Right lobe of liver (tissue), 6 donors: ENCODE measurements at regions not wholly inside any gene's neighbourhood (a gene's known extent, or its start where the extent isn't known, plus 50 kb on each side); places are given as distances from the start of the nearest gene placed in this dataset.

Experiments
- ATAC-seq, 4 donors: fragments of 200-7000 bp; cut with Tn5 transposase; one replicate each; pipeline ENCODE4 v1.9.1; 2020; ENCODE audit warnings: mild to moderate bottlenecking in 4 of 4, moderate library complexity in 4 of 4
- DNase-seq, 3 donors: peaks; one replicate each; pipeline ENCODE4 v3.0.0-alpha.2; 2020
- H3K27ac ChIP-seq, 3 donors: fragments of 200-600 bp; one replicate each; pipeline ENCODE4 v1.8.0; 2022
- H3K27me3 ChIP-seq, 2 donors: fragments of 200-600 bp; one replicate each; pipeline ENCODE4 v1.8.0; 2022
- H3K36me3 ChIP-seq, 4 donors: fragments of 200-600 bp; sonication (generic) in 1 of 4; one replicate each; pipeline versions ENCODE4 v1.5.1 to v1.8.0; 2017 to 2022; ENCODE audit warnings: control low read depth in 1 of 4
- H3K4me1 ChIP-seq, 4 donors: fragments of 200-600 bp; sonication (generic) in 1 of 4; one replicate each; pipeline versions ENCODE4 v1.5.1 to v1.8.0; 2017 to 2022; ENCODE audit warnings: control low read depth in 1 of 4
- H3K4me3 ChIP-seq, 3 donors: fragments of 200-600 bp; one replicate each; pipeline ENCODE4 v1.8.0; 2022
- H3K9me3 ChIP-seq, 4 donors: fragments of 200-600 bp; sonication (generic) in 1 of 4; one replicate each; pipeline versions ENCODE4 v1.5.1 to v1.8.0; 2017 to 2022; ENCODE audit warnings: control low read depth in 1 of 4
- POLR2A ChIP-seq: fragments of 450-650 bp; IDR thresholded peaks from one replicate; pipeline ENCODE4 v1.6.1; 2017; ENCODE audit warnings: antibody characterized with exemption, mild to moderate bottlenecking
- WGBS: methylation state at CpG from one replicate; pipeline ENCODE4 v1.1.6; 2018; ENCODE audit warnings: low coverage, low lambda C conversion rate; ENCODE audit not compliant: insufficient coverage; ENCODE audit errors: missing lambda C conversion rate; 5-methylcytosine and 5-hydroxymethylcytosine counted together
- intact Hi-C, 2 donors: fragments of 100-400 bp; cut with DNase I; formaldehyde crosslinking; loops; one replicate each; pipeline versions ENCODE4 v1.11.2 to v1.14.1; 2022
- TF ChIP-seq, protein P1 (sequence below), 4 donors: fragments of 200-600 bp in 3 of 4; fragments of 450-650 bp in 1 of 4; IDR thresholded peaks; one replicate each; pipeline versions ENCODE4 v1.5.1 to v1.8.0; 2016 to 2022; ENCODE audit warnings: antibody characterized with exemption in 4 of 4, mild to moderate bottlenecking in 2 of 4
- donor health status: DM: no; HTN: yes; CAD: no.
- donor health status: DM: no; HTN: no; CAD: no.
- donor health status: DM: no; HTN: no; CAD: no.
- donor health status: DM: no; HTN: yes; CAD: no.
- donor health status: DM: no; HTN: yes; CAD: no.

DNA sequence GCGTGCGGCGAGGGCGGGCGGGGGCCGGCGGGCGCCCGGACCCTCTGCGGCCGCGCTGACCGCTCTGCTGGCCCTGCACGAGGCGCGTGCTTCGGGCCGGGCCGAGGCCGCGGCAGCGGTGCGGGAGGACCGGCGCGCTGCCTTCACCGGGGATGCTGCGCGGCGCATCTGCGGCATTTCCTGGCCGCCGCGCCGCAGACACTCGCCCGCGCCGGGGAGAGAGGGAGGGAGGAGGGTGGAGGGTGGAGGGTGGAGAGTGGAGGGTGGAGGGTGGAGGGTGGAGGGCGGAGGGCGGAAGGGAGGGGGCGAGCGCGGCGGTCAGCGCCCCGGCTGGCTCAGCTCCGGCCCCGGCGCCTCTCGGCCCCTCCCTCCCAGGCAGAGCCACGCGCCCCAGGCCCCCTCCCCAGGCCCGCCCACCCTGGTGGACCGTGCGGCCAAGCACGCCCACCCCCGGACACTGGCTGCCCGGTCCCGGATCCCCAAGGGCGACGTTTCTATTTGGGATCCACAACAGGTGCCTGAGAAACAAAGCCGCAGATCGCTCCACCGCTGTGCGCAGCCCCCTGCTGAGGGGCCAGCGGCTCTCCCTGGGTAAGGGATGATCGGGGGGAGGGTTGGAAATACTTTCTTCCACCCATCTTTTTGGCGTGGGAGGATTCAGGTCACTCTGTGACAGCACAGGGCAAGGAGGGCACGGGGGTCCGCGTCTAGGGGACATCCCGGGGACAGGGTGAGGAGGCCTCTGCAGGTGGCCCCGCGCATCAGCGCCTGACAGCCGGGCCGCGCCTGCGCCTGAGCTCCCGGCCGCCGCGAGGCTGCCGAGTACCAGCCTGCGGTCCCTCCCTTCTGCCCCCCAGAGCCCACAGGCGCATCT is 111.2 kb upstream of the BEND6 start:
- H3K4me3 ChIP-seq: peak overlapping the region; percentile 25 to 51 (median 39)
- peak overlapping the region in 2 of 3 donors; percentile 3 to 36 for H3K27ac ChIP-seq
- intact Hi-C loops: no loop called here

DNA sequence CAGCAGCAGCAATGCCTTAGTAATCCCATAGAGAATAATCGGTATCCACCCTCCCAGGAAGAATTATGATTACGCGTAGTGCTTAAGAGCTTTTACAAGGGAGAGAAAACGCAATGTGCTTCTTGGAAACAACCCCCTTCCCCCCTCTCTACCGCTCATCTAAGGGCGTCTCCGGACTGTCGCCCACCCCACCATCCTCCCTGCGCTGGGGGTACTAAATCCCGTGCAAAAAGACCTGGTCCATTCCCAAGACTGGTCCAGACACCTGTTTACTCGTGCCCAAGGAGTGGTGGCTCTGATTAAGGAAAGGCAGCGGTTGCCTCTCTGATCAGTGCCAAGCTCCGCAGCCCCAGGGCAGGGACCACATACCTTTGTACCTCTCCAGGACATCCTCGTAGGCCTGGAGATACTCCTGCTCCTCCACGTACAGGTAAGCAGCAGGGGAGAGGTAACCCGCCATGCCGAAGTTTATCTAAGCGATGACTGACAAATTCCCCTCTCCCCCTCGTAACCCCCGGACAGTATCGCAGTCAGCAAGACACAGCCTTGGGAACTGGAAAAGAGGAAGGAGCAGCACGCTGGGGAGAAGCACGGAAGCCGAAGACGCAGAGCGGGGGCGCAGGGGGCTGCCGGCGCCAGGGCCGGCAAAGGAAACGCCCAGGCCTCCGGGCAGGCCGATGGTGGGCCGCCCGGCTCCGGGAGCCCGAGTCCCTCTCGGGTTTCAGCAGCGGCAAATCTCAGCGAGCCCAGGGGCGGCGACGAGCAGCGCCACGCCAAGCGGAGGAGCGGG is 112.0 kb upstream of the BEND6 start:
- intact Hi-C loops: no loop called here
- WGBS: 5% methylated on average over 24 of the region's 47 CpGs
- peak in 1 of 3 donors; percentile 25 for DNase-seq

More for the DNA sequence above, 111.2 kb upstream of the BEND6 start:
- DNase-seq: peak in 2 of 3 donors; percentile 55 to 56
- Histone ChIP-seq H3K4me1 (peaks cover 0 to 14% (median 0%) of the 10 kb centered on the region in 4 donors), H3K27me3 (peaks cover 4 to 8% of the 10 kb centered on the region in 2 donors), H3K36me3 (no peaks in the 10 kb centered on the region), H3K9me3 (no peaks in the 10 kb centered on the region)
- ATAC-seq: peak; percentile 76 to 84 (median 82)
- TF ChIP-seq POLR2A: no peak
- TF ChIP-seq, protein P1, sequence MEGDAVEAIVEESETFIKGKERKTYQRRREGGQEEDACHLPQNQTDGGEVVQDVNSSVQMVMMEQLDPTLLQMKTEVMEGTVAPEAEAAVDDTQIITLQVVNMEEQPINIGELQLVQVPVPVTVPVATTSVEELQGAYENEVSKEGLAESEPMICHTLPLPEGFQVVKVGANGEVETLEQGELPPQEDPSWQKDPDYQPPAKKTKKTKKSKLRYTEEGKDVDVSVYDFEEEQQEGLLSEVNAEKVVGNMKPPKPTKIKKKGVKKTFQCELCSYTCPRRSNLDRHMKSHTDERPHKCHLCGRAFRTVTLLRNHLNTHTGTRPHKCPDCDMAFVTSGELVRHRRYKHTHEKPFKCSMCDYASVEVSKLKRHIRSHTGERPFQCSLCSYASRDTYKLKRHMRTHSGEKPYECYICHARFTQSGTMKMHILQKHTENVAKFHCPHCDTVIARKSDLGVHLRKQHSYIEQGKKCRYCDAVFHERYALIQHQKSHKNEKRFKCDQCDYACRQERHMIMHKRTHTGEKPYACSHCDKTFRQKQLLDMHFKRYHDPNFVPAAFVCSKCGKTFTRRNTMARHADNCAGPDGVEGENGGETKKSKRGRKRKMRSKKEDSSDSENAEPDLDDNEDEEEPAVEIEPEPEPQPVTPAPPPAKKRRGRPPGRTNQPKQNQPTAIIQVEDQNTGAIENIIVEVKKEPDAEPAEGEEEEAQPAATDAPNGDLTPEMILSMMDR (IDR thresholded peaks at IDR 0.05): peak in 2 of 4 donors; percentile 15 to 34
- under 1% methylated on average over 32 of the region's 87 CpGs for WGBS

DNA sequence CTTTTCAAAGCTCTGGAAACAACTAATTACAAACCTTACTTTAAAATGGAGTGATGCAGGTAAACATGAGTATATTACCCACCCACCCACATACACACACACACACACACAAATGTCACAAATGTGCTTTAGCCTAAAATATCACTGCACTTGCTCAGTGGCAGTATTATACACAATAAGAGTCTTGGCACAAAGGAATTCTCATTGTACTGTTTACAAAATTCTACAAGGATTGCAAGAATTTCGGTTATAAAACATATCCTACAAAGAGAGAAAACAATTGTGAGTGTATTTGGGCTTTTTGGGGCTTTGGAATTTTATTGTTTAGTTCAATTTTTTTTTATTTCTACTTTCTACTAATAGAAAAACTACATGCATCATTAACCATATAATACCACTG is 113.2 kb upstream of the BEND6 start:
- no peak for TF ChIP-seq POLR2A
- TF ChIP-seq, protein P1 (IDR thresholded peaks at IDR 0.05): no peak
- H3K4me1 ChIP-seq: peaks cover 0 to 14% (median 0%) of the 10 kb centered on the region in 4 donors
- 47% methylated on average over 1 of the region's 1 CpG for WGBS
- no peaks in the 10 kb centered on the region for H3K9me3 ChIP-seq
- no peak for DNase-seq
- no peaks in the 10 kb centered on the region for H3K36me3 ChIP-seq
- H3K27me3 ChIP-seq: peaks cover 4 to 13% of the 10 kb centered on the region in 2 donors
- H3K27ac ChIP-seq: no peak overlapping the region
- no peak for ATAC-seq
- no peak overlapping the region for H3K4me3 ChIP-seq
- intact Hi-C loops: no loop called here

More for the DNA sequence above, 112.0 kb upstream of the BEND6 start:
- Histone ChIP-seq H3K4me1 (peaks cover 0 to 14% (median 0%) of the 10 kb centered on the region in 4 donors), H3K4me3 (peak overlapping the region; percentile 4 to 51 (median 23)), H3K27me3 (peaks cover 4 to 13% of the 10 kb centered on the region in 2 donors), H3K27ac (no peak overlapping the region), H3K36me3 (no peaks in the 10 kb centered on the region), H3K9me3 (no peaks in the 10 kb centered on the region)
- peak; percentile 38 to 59 (median 47) for ATAC-seq
- TF ChIP-seq POLR2A: no peak
- TF ChIP-seq, protein P1 (IDR thresholded peaks at IDR 0.05): no peak

- no peak overlapping the region for H3K27ac ChIP-seq
- no peaks in the 10 kb centered on the region for H3K36me3 ChIP-seq
- H3K4me1 ChIP-seq: peaks cover 0 to 14% (median 0%) of the 10 kb centered on the region in 4 donors
- H3K9me3 ChIP-seq: no peaks in the 10 kb centered on the region
- H3K4me3 ChIP-seq: no peak overlapping the region
- WGBS: 26% methylated on average over 3 of the region's 3 CpGs
- intact Hi-C loops: no loop called here
- DNase-seq: no peak
- peaks cover 4 to 13% of the 10 kb centered on the region in 2 donors for H3K27me3 ChIP-seq
- no peak for TF ChIP-seq POLR2A
- TF ChIP-seq, protein P1 (IDR thresholded peaks at IDR 0.05): no peak
- ATAC-seq: no peak
Observed at GRCh38 chr6:56841381-56841749, 113.5 kb upstream of the BEND6 start.
